Natural killer cell (primary cell): ENCODE measurements at regions not wholly inside any gene's neighbourhood (a gene's known extent, or its start where the extent isn't known, plus 50 kb on each side); places are given as distances from the start of the nearest gene placed in this dataset.

Experiments
- ATAC-seq, 3 donors: fragments of 150-1000 bp in 2 of 3; fragments of 200-7000 bp in 1 of 3; cut with Tn5 transposase; 1 replicate in 1 of 3; 2 replicates in 2 of 3; pipeline ENCODE4 v1.10.0; 2021; ENCODE audit warnings: mild to moderate bottlenecking in 2 of 3, moderate library complexity in 2 of 3
- DNase-seq, 2 donors: peaks; one replicate each; pipeline versions ENCODE4 v3.0.0 to v3.0.0-alpha.2; 2013 to 2021; ENCODE audit warnings: mixed read lengths in 1 of 2
- H3K27ac ChIP-seq: one replicate; pipeline ENCODE4 v1.5.1; 2013; ENCODE audit warnings: mild to moderate bottlenecking, low read length
- H3K27me3 ChIP-seq: one replicate; pipeline ENCODE4 v1.6.1; 2013; ENCODE audit warnings: low read length; ENCODE audit not compliant: control insufficient read depth, insufficient read depth
- H3K36me3 ChIP-seq: one replicate; pipeline ENCODE4 v1.6.1; 2013; ENCODE audit warnings: low read length; ENCODE audit not compliant: control insufficient read depth, insufficient read depth
- H3K4me1 ChIP-seq: one replicate; pipeline ENCODE4 v1.6.1; 2013; ENCODE audit warnings: low read length; ENCODE audit not compliant: control insufficient read depth, insufficient read depth
- H3K4me3 ChIP-seq: one replicate; pipeline ENCODE4 v1.5.1; 2013; ENCODE audit warnings: low read length
- H3K9me3 ChIP-seq: one replicate; pipeline ENCODE4 v1.6.1; 2013; ENCODE audit warnings: low read length; ENCODE audit not compliant: control insufficient read depth, insufficient read depth
- H3K27ac Mint-ChIP-seq, 2 donors: one replicate each; pipeline ENCODE4 v1.8.0; 2022; ENCODE audit warnings: mild to moderate bottlenecking in 2 of 2, mixed read lengths in 2 of 2, moderate library complexity in 1 of 2
- H3K27me3 Mint-ChIP-seq, 2 donors: one replicate each; pipeline ENCODE4 v1.8.0; 2022; ENCODE audit warnings: low read depth in 2 of 2, mixed read lengths in 2 of 2
- H3K36me3 Mint-ChIP-seq: one replicate; pipeline ENCODE4 v1.8.0; 2022; ENCODE audit warnings: mixed read lengths
- H3K4me1 Mint-ChIP-seq, 2 donors: one replicate each; pipeline ENCODE4 v1.8.0; 2022; ENCODE audit warnings: mixed read lengths in 2 of 2
- H3K4me3 Mint-ChIP-seq: one replicate; pipeline ENCODE4 v1.8.0; 2022; ENCODE audit warnings: mild to moderate bottlenecking, moderate library complexity, mixed read lengths
- H3K9me3 Mint-ChIP-seq, 2 donors: one replicate each; pipeline ENCODE4 v1.8.0; 2022; ENCODE audit warnings: mixed read lengths in 2 of 2
- CTCF ChIP-seq: fragments of 200-600 bp; IDR thresholded peaks from one replicate; pipeline ENCODE4 v1.8.0; 2022; ENCODE audit warnings: antibody characterized with exemption
- WGBS: methylation state at CpG from one replicate; pipeline ENCODE4 v1.1.7; 2013; ENCODE audit warnings: missing lambda C conversion rate; ENCODE audit not compliant: insufficient coverage; 5-methylcytosine and 5-hydroxymethylcytosine counted together
- intact Hi-C: fragments of 100-400 bp; cut with micrococcal nuclease; formaldehyde crosslinking; loops from one replicate; pipeline ENCODE4 v1.14.2; 2022

- TF ChIP-seq CTCF, result no peak
These were observed 446.0 kb upstream of the EPHA3 start for GRCh38 chr3:88661433-88661824.

GRCh38 chr3:88668180-88668579 is 439.2 kb upstream of the EPHA3 start:
- DNase-seq, result no peak
- H3K36me3 ChIP-seq, result no peaks in the 10 kb centered on the region
- H3K4me1 ChIP-seq, result no peaks in the 10 kb centered on the region
- no peak overlapping the region for H3K27ac ChIP-seq
- TF ChIP-seq CTCF, result no peak
- H3K27me3 ChIP-seq, result no peaks in the 10 kb centered on the region
- Mint-ChIP-seq H3K36me3 (peaks cover 13% of the 10 kb centered on the region), H3K4me3 (no peak overlapping the region), H3K9me3 (peaks cover 14 to 15% of the 10 kb centered on the region in 2 donors), H3K27me3 (no peaks in the 10 kb centered on the region), H3K4me1 (no peaks in the 10 kb centered on the region), H3K27ac (no peak overlapping the region)
- no peak overlapping the region for H3K4me3 ChIP-seq
- intact Hi-C loops, result no loop called here
- H3K9me3 ChIP-seq, result peaks cover 3% of the 10 kb centered on the region
- ATAC-seq, result no peak
- WGBS, result 87% methylated on average over 2 of the region's 2 CpGs

More at GRCh38 chr3:88661433-88661824, 446.0 kb upstream of the EPHA3 start:
- H3K27ac ChIP-seq, result no peak overlapping the region
- no CpG with 5 or more reads among the region's 3 CpGs for WGBS
- ATAC-seq, result no peak
- DNase-seq, result no peak
- Mint-ChIP-seq H3K36me3 (peaks cover 6% of the 10 kb centered on the region), H3K27ac (no peak overlapping the region), H3K9me3 (peaks cover 10 to 12% of the 10 kb centered on the region in 2 donors), H3K27me3 (no peaks in the 10 kb centered on the region), H3K4me1 (no peaks in the 10 kb centered on the region), H3K4me3 (no peak overlapping the region)
- intact Hi-C loops, result no loop called here
- no peaks in the 10 kb centered on the region for H3K27me3 ChIP-seq
- H3K36me3 ChIP-seq, result no peaks in the 10 kb centered on the region
- no peak overlapping the region for H3K4me3 ChIP-seq
- no peaks in the 10 kb centered on the region for H3K4me1 ChIP-seq
- H3K9me3 ChIP-seq, result peaks cover 11% of the 10 kb centered on the region

GRCh38 chr3:88671573-88671972 is 435.8 kb upstream of the EPHA3 start:
- Mint-ChIP-seq H3K9me3 (peaks cover 7 to 13% of the 10 kb centered on the region in 2 donors), H3K27ac (no peak overlapping the region), H3K27me3 (no peaks in the 10 kb centered on the region), H3K4me1 (no peaks in the 10 kb centered on the region), H3K36me3 (peaks cover 7% of the 10 kb centered on the region), H3K4me3 (no peak overlapping the region)
- intact Hi-C loops, result no loop called here
- DNase-seq (no peak), ATAC-seq (no peak)
- Histone ChIP-seq H3K27ac (no peak overlapping the region), H3K36me3 (no peaks in the 10 kb centered on the region), H3K9me3 (no peaks in the 10 kb centered on the region), H3K27me3 (no peaks in the 10 kb centered on the region), H3K4me3 (no peak overlapping the region), H3K4me1 (no peaks in the 10 kb centered on the region)
- no peak for TF ChIP-seq CTCF
- 79% methylated on average over 3 of the region's 3 CpGs for WGBS

GRCh38 chr3:88677298-88677697 is 430.1 kb upstream of the EPHA3 start:
- H3K4me1 Mint-ChIP-seq, result no peaks in the 10 kb centered on the region
- peaks cover 7% of the 10 kb centered on the region for H3K36me3 Mint-ChIP-seq
- Histone ChIP-seq H3K27me3 (no peaks in the 10 kb centered on the region), H3K4me1 (no peaks in the 10 kb centered on the region), H3K27ac (no peak overlapping the region), H3K4me3 (no peak overlapping the region), H3K36me3 (no peaks in the 10 kb centered on the region), H3K9me3 (no peaks in the 10 kb centered on the region)
- TF ChIP-seq CTCF, result no peak
- intact Hi-C loops, result no loop called here
- peaks cover 15 to 16% of the 10 kb centered on the region in 2 donors for H3K9me3 Mint-ChIP-seq
- no peak overlapping the region for H3K4me3 Mint-ChIP-seq
- 83% methylated on average over 1 of the region's 1 CpG for WGBS
- H3K27ac Mint-ChIP-seq, result no peak overlapping the region
- DNase-seq, result no peak
- H3K27me3 Mint-ChIP-seq, result no peaks in the 10 kb centered on the region
- no peak for ATAC-seq
